Stimulated activated memory B cell treated with anti-CD40 and anti-IgM and Interleukin-4, amounts not matched to agents 10 μg/mL and 1 μg/mL and 100 μg/mL, for 72 hours (primary cell): ENCODE measurements at regions not wholly inside any gene's neighbourhood (a gene's known extent, or its start where the extent isn't known, plus 50 kb on each side); places are given as distances from the start of the nearest gene placed in this dataset.

Source experiments
- ATAC-seq: fragments of 150-1000 bp; cut with Tn5 transposase; 2 replicates; pipeline ENCODE4 v1.10.0; 2021
- H3K27ac Mint-ChIP-seq: one replicate; pipeline ENCODE4 v1.8.0; 2022; ENCODE audit warnings: mild to moderate bottlenecking, mixed read lengths
- H3K27me3 Mint-ChIP-seq: one replicate; pipeline ENCODE4 v1.8.0; 2022; ENCODE audit warnings: mixed read lengths
- H3K36me3 Mint-ChIP-seq: one replicate; pipeline ENCODE4 v1.8.0; 2022; ENCODE audit warnings: mixed read lengths
- H3K4me1 Mint-ChIP-seq: one replicate; pipeline ENCODE4 v1.8.0; 2022; ENCODE audit warnings: mixed read lengths
- H3K4me3 Mint-ChIP-seq: one replicate; pipeline ENCODE4 v1.8.0; 2022; ENCODE audit warnings: mild to moderate bottlenecking, moderate library complexity, mixed read lengths
- H3K9me3 Mint-ChIP-seq: one replicate; pipeline ENCODE4 v1.8.0; 2022; ENCODE audit warnings: mixed read lengths

DNA sequence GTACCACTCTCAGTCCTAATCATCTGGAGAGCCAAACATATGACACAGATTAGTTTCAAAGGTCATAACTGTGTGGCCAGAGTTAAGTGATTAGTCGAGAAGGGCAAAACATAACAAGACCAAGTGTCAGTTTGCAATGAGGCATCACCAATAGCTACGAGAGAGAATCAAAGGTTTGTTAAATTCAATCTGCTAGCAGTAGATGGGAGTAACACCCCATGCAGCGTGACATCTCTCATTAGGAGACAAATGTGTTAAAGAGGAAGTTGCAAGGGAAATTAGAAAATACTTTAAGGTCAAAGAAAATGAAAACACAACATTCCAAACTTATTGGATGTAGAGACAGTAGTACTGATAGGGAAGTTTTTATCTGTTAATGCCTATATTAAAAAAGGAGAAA is 135.7 kb upstream of the SYT10 start:
- H3K4me3 Mint-ChIP-seq, result no peak overlapping the region

DNA sequence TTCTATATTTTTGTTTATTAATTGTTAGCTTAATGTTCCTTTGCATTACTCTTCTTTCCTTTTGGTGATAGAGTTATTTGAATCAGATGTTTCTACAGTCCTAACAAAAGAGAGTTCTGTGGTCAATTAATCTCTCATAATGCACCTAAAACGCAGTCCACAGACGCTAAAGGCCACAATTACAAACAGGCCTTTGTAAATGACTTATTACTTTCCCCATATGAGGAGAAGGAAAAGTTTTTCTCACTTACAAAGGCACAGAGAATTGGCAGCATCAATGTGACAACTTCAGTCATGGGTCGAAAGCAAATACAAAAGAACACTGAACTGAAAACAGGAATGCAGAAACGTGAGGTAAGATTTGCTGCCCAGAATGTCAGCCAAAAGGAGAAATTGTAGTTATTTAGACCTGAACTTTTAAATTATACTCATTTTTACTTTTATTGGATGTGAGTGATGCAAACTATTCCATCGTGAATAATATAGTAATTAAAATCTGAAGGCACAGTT is 142.0 kb upstream of the SYT10 start:
- Mint-ChIP-seq H3K27me3 (no peaks in the 10 kb centered on the region), H3K36me3 (no peaks in the 10 kb centered on the region), H3K4me1 (no peaks in the 10 kb centered on the region), H3K9me3 (peaks cover 3% of the 10 kb centered on the region), H3K4me3 (no peak overlapping the region), H3K27ac (no peak overlapping the region)
- no peak for ATAC-seq

More for the DNA sequence above, 135.7 kb upstream of the SYT10 start:
- no peaks in the 10 kb centered on the region for H3K4me1 Mint-ChIP-seq
- peaks cover 5% of the 10 kb centered on the region for H3K9me3 Mint-ChIP-seq
- ATAC-seq, result no peak
- no peaks in the 10 kb centered on the region for H3K27me3 Mint-ChIP-seq
- H3K36me3 Mint-ChIP-seq, result no peaks in the 10 kb centered on the region
- H3K27ac Mint-ChIP-seq, result no peak overlapping the region

DNA sequence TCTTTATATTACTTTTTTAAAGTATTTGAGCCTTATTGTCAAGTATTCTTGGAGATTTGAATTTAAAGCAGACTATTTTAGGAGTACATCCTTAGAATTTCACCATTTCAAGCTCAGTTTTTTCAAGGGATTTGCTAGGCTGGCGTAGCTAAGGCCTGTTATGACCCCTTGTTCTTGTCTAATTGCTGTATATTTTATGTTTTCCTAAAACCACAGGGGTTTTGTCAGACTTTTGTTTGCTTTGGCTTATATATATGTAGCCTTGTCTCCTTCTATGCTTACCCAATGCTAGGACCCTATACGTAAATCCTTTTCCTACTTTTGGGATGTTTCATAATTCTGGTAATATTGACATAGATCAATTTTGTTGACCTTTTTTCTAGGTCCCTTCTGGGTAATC is 147.0 kb upstream of the SYT10 start:
- no peak for ATAC-seq
- Mint-ChIP-seq H3K4me1 (peaks cover 5% of the 10 kb centered on the region), H3K36me3 (no peaks in the 10 kb centered on the region), H3K27ac (no peak overlapping the region), H3K4me3 (no peak overlapping the region), H3K9me3 (peaks cover 3% of the 10 kb centered on the region), H3K27me3 (no peaks in the 10 kb centered on the region)

DNA sequence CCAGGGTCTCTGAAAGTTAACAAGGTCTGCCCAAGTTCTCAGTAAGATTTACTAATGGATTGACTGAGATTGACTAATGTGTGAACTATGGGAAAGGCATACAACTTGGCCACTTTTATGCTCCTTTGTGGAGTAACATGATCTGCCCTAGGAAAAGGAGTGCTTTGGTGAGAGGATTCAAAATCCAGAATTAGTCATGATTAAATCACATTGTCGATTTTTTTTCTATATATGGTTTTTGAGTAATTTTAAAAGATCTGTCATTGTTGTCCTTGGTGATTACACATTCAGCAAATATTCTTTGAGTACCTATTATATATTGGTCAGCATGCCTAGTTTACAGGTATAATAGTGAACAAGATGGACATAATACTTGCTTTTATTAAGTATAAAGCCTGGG is 147.7 kb upstream of the SYT10 start:
- Mint-ChIP-seq H3K9me3 (peaks cover 3% of the 10 kb centered on the region), H3K4me1 (peaks cover 5% of the 10 kb centered on the region), H3K36me3 (no peaks in the 10 kb centered on the region), H3K27ac (no peak overlapping the region), H3K4me3 (no peak overlapping the region), H3K27me3 (no peaks in the 10 kb centered on the region)
- no peak for ATAC-seq

DNA sequence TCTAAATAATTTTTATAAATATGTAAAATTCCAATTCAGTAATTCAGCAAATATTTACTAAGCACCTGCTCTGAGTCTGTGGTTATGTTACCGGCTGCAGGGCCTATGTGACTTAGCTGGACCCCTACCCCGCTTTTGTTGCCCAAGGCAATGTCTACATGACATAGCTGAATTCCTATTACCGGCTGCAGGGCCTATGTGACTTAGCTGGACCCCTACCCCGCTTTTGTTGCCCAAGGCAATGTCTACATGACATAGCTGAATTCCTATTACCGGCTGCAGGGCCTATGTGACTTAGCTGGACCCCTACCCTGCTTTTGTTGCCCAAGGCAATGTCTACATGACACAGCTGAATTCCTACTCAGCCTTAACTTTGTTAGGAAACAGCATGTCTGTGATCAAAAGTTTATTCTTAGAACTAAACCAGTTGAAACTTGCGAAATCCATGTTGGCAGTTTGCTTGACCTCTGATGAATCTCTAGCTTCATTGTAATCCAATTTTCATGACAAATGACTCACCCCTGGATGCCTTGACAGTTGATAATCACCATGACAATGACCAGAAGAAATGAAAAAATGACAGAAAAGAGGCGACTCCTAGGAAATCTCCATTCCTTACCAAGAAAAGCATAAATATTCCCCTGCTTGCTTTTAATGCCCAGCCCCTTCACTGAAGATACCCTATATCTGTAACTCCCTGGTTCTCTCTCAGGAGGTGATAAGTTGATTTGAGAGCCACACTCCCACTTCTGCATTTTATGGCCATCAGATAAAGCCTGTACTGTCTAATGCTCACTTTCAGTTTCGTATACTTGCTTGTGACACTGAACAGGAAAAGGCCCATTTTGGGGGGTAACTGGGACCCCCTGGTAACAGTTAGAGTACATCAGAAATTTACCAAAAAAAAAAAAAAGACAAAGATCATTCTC is 148.4 kb upstream of the SYT10 start:
- Mint-ChIP-seq H3K36me3 (no peaks in the 10 kb centered on the region), H3K9me3 (peaks cover 3% of the 10 kb centered on the region), H3K4me3 (no peak overlapping the region), H3K4me1 (peaks cover 5% of the 10 kb centered on the region), H3K27ac (no peak overlapping the region), H3K27me3 (no peaks in the 10 kb centered on the region)
- peak; percentile 27 for ATAC-seq

DNA sequence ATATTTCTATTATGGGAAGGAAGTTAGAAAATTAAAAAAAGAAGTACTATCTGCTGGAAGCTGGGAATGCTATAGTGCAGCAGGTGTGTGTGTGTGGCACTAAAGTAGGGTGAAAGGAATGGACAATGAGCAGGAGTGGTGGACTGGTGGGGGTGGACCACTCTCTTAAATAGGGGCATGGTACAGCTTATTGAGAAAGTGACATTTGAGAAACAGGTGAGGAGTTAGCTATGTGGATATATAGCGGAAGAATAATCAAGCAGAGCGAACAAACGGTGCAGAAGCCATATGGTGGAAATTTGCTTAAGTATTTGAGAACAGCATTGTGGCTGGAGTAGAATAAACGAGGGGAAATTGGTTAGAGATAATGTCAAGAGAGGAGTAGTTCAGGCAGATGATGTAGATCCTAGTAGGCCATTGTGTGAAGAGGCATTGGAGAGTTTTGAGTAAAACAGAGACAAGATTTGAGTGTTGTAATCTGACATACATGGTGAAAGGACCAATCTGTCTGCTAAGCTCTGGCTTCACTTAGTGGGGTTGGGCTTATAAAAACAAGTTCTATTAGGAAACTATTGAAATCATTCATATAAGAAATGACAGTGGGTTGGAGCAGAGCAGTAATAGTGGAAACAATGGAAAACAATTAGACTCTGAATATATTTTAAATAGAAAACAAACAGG is 149.2 kb upstream of the SYT10 start:
- Mint-ChIP-seq H3K36me3 (no peaks in the 10 kb centered on the region), H3K9me3 (peaks cover 3% of the 10 kb centered on the region), H3K4me1 (peaks cover 5% of the 10 kb centered on the region), H3K27me3 (no peaks in the 10 kb centered on the region), H3K4me3 (no peak overlapping the region), H3K27ac (no peak overlapping the region)
- no peak for ATAC-seq

DNA sequence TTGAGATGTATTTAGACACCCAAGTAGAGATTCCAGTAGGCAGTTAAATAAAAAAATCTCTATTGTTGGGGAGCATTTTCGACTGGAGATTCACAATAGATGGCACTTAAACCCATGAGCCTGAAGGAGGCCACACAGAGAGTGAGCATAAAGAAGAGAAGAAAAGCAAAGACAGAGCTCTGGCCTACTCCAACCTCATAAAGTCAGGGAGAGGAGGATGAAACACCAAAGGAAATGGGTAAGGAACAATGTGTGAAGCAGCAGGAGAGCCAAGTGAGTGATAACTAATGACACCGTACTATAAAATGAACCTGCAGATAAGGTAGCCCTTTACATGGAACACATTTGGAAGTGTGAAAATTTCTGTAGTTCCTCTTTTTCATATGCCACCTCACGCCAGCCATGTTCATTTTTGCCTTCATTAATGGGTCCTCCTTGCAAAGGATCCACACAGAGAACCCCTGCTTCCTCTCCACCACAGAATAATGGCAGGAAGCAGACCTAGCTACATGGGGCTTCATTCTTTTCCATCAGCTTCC is 150.0 kb upstream of the SYT10 start:
- Mint-ChIP-seq H3K27ac (no peak overlapping the region), H3K4me1 (peaks cover 5% of the 10 kb centered on the region), H3K4me3 (no peak overlapping the region), H3K27me3 (no peaks in the 10 kb centered on the region), H3K9me3 (peaks cover 3% of the 10 kb centered on the region), H3K36me3 (no peaks in the 10 kb centered on the region)
- no peak for ATAC-seq

DNA sequence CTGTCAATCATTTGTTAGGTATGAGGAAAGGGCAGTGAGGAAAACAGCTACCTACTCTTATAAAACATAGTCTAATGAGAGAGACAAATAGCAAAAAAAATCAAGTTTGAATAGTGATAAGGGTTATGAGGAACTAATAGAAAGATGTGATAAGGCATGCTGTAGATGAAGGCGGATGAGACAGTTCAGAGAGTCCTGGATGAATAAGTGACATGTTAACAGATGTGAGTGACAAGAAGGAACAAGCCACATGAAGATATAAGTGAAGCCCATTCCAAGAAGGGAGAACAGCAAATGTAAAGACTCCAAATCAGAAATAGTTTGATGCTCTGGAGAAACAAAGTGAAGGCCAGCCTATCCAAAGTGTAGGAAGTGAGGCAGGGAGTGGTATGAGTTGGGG is 154.1 kb upstream of the SYT10 start:
- Mint-ChIP-seq H3K27me3 (no peaks in the 10 kb centered on the region), H3K4me1 (no peaks in the 10 kb centered on the region), H3K4me3 (no peak overlapping the region), H3K9me3 (peaks cover 2% of the 10 kb centered on the region), H3K27ac (no peak overlapping the region), H3K36me3 (no peaks in the 10 kb centered on the region)
- ATAC-seq, result no peak

DNA sequence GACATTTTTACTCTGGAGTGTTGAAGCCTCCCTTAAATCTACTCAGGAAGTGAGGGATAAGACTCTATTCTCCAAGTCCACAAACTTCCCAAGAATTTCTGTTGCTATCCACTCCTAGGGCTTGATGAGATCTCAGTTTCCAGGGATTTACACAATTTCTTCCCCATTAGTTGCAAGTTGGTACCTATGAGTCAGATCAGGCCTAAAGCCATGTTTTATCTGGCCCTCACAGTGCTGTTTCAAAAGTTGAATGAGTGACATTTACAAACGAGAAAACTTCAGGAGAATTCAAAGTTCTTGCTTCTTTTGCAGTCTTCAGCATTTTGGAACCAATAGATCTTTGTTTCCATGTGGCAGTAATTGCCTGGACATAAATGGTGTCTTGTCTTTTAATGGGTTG is 156.4 kb upstream of the SYT10 start:
- Mint-ChIP-seq H3K36me3 (no peaks in the 10 kb centered on the region), H3K9me3 (no peaks in the 10 kb centered on the region), H3K27ac (no peak overlapping the region), H3K27me3 (no peaks in the 10 kb centered on the region), H3K4me3 (no peak overlapping the region), H3K4me1 (no peaks in the 10 kb centered on the region)
- ATAC-seq, result no peak

DNA sequence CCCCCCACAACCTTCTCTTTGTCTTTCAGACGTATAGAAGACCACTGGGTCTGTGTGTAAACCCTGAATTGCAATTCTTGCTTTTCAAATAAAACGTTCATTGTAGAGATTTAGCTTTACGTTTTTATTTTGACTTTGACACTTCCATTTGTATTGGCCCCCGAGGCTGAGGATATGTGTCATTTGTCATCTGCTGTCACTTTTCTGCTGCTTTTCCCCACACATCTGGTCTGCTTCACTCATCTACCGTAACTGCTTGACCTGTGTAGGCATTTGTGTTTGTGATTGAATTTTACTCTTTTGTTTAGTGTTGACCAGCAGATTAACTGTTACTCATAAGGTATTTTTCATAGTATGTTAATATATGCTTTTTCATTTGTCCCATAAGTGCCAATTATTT is 157.2 kb upstream of the SYT10 start:
- ATAC-seq, result no peak
- Mint-ChIP-seq H3K4me3 (no peak overlapping the region), H3K9me3 (peaks cover 4% of the 10 kb centered on the region), H3K27me3 (no peaks in the 10 kb centered on the region), H3K27ac (no peak overlapping the region), H3K4me1 (no peaks in the 10 kb centered on the region), H3K36me3 (no peaks in the 10 kb centered on the region)

DNA sequence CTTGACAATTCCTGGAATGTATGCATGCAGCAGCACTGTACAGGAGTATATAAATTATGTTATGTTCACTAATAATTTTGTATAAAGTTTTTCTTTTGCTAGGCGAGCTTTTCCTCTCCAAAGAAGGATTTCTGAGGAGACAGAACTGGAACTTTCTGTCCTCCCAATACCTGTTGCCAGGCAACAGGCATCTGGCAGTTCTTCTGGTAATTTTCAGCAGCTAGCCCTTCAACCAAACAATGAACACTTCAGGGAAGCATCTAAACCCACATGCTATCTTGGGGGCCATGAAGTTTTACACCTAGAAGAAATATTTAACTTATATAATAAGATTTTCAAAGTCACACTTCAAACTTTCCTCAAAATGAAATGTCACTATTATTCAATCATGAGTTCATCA is 162.9 kb upstream of the SYT10 start:
- Mint-ChIP-seq H3K9me3 (peaks cover 4% of the 10 kb centered on the region), H3K4me3 (no peak overlapping the region), H3K4me1 (no peaks in the 10 kb centered on the region), H3K27me3 (no peaks in the 10 kb centered on the region), H3K36me3 (no peaks in the 10 kb centered on the region), H3K27ac (no peak overlapping the region)
- no peak for ATAC-seq

DNA sequence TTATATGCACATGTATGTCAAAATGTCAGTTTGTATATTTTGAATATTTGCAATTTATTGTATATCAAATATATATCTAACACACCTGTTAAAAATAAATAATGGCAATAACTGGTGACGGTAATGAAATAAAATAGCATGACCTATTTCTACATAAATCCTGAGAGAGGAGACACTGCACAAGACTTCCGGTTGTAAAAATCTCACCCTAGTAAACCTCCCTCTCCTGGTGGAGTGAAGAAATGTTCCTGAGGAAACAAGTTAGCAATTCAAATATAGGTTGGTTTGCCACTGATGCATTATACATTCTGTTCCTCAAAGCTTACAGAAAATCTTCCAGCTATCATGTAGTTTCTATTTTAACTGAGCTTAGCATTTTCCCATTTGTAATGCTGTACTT is 166.1 kb upstream of the SYT10 start:
- Mint-ChIP-seq H3K9me3 (peaks cover 4% of the 10 kb centered on the region), H3K4me1 (no peaks in the 10 kb centered on the region), H3K36me3 (no peaks in the 10 kb centered on the region), H3K27me3 (no peaks in the 10 kb centered on the region), H3K4me3 (no peak overlapping the region), H3K27ac (no peak overlapping the region)
- ATAC-seq, result no peak

DNA sequence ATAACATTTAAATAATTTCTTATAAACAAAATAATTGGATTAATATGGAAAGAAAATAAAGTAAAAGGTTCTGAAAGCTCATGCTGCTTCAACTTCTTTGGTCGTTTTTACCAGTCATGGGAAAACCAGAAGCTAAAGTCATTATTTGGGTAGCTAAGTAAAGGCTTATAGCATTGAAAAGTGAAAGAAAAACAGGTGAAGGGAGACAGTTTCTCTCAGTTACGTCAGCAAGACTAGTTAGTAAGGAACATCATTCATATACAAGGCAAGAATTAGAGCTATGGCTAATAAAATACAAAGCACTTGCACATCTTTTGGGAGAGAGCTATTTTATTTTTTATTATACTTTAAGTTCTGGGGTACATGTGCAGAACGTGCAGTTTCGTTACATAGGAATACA is 170.3 kb upstream of the SYT10 start:
- Mint-ChIP-seq H3K36me3 (no peaks in the 10 kb centered on the region), H3K27ac (no peak overlapping the region), H3K4me1 (no peaks in the 10 kb centered on the region), H3K9me3 (peaks cover 3% of the 10 kb centered on the region), H3K4me3 (no peak overlapping the region), H3K27me3 (no peaks in the 10 kb centered on the region)
- no peak for ATAC-seq

DNA sequence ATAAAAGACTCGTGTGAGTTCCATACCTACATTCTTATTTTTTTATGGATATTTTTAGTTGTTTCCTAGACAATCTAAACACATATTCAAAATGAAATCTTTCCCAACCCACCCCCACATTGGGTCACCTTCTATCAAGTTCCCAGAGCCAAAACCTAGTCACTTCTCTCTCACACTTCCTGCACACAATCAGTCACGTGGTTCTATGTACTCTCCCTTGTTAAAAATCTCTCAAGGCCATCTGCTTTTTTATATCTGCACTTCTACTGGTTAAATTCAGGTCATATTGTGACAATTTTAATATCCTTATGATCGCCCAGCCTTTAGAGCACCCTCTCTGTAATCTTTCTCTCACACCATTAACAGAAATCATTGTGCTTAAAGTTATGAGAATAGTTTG is 175.0 kb upstream of the SYT10 start:
- no peak for ATAC-seq
- Mint-ChIP-seq H3K36me3 (no peaks in the 10 kb centered on the region), H3K27me3 (no peaks in the 10 kb centered on the region), H3K9me3 (peaks cover 15% of the 10 kb centered on the region), H3K4me3 (no peak overlapping the region), H3K27ac (no peak overlapping the region), H3K4me1 (no peaks in the 10 kb centered on the region)

DNA sequence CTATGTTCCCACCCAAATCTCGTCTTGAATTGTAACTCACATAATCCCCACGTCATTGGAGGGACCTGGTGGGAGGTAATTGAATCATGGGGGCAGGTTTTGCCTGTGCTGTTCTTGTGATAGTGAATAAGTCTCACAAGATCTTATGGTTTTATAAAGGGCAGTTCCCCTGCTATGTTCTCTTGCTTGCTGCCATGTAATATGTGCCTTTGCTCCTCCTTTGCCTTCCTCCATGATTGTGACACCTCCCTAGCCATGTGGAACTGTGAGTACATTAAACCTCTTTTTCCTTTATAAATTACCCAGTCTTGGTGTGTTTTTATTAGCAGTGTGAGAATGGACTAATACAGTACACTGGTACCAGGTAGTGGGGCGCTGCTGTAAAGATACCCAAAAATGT is 177.6 kb upstream of the SYT10 start:
- no peak for ATAC-seq
- Mint-ChIP-seq H3K9me3 (peaks cover 17% of the 10 kb centered on the region), H3K4me1 (no peaks in the 10 kb centered on the region), H3K36me3 (no peaks in the 10 kb centered on the region), H3K4me3 (no peak overlapping the region), H3K27me3 (no peaks in the 10 kb centered on the region), H3K27ac (no peak overlapping the region)

DNA sequence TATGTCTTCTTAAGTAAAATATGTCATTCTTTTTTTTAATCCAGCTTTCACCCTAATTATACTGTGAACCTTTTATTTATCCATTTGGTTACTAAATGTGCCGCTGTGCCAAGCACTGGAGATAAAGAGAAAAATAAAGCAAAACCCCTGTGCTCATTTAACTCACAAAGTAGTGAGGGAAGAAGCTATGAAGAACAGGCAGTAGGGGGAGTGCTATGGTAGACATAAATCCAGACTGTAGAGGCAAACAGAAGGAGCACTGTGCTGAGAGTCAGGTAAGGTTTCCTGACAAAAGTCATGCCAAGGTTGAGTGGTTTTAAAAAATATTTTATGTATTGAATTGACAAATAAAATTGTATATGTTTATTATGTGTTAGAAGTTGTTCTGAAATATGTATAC is 188.5 kb upstream of the SYT10 start:
- ATAC-seq, result no peak
- no peak overlapping the region for H3K27ac Mint-ChIP-seq
- no peaks in the 10 kb centered on the region for H3K4me1 Mint-ChIP-seq
- H3K4me3 Mint-ChIP-seq, result no peak overlapping the region
- H3K27me3 Mint-ChIP-seq, result no peaks in the 10 kb centered on the region
- H3K36me3 Mint-ChIP-seq, result no peaks in the 10 kb centered on the region
- peaks cover 3% of the 10 kb centered on the region for H3K9me3 Mint-ChIP-seq
